GM08714 (cell line): ENCODE measurements at regions not wholly inside any gene's neighbourhood (a gene's known extent, or its start where the extent isn't known, plus 50 kb on each side); places are given as distances from the start of the nearest gene placed in this dataset.

ENCODE experiments used
- H3K4me3 ChIP-seq: fragments of 200-500 bp; sonication (Bioruptor generic); 2 replicates; pipeline ENCODE4 v1.5.1; 2014; ENCODE audit warnings: mild to moderate bottlenecking, low read length, inconsistent platforms
- ZNF274 ChIP-seq: IDR thresholded peaks from 2 replicates; pipeline ENCODE4 v1.6.1; 2012; ENCODE audit warnings: mild to moderate bottlenecking, low read depth, low read length

DNA sequence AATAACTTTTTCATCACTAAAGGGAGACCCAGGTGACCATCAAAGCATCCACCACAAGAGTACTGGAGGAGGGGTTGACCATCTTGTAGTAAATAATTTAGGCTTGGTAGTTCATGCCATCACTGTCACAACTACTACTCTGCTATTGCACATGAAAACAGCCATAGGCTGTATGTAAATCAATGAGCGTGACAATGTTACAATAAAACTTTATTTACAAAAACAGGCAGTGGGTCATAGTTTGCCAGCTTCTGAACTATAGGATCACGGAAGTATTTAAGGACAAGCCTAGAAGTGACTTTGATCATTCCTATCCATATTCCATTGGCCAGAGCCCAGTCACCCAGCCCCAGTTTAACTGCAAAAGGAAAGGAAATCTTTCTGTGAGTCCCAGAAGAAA is 153.4 kb downstream of the NUAK1 start:
- no peak for TF ChIP-seq ZNF274

DNA sequence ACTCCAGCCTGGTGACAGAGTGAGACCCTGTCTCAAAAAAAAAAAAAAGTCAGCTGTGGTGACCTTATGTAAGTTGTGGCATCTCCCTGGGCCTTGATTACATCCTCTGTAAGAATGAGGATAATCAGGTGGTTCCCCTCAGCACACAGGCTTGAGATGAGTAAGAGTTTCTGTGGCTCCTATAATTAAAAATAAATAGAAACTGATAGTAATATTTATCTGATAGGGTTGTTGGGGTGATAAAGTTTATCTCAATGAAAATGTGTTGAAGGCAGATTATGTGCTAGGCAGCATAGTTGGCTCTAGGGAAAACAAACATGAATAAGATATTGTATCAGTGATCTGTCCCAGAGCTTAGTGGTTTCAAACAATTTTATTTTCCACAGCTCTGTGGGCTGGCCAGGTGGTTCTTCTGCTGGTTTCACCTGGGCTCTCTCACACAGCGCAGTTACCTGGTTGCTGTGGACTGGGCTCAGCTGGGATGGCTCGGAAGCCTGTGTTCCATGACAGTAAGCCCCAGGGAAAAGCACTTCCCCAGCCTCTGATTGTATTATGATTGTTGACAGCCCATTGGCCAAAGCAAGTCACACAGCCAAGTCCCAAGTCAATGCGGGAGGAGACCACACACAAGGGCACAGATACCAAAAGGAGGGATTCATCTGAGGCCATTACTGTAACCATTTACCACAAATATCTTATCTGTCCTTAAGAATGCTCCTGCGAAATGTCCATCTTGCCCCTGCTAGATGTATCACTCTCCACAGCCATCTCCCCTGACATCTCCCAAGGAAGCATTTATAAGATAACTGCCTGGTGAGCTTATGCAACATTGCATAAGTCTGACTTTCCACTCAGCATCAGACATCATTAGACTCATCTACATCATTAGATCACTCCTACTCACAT is 151.7 kb downstream of the NUAK1 start:
- TF ChIP-seq ZNF274 = no peak
- no peak overlapping the region for H3K4me3 ChIP-seq

More for the DNA sequence above, 153.4 kb downstream of the NUAK1 start:
- H3K4me3 ChIP-seq = no peak overlapping the region

DNA sequence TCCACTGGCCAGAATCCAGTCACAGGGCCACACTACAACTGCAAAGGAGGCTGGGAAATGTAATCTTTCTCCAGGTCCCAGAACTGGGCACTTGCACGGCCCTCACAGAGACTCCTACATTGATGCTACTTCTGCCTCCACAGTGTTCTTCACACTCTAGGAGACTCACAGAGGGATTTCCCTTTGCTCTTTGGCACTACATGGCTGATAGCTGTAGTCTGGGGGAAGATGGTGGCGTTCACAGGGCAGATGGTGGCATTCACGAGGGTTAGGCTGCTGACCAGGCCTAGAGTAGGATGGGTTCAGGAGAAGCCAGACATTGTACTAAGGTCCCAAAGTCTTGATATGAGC is 151.1 kb downstream of the NUAK1 start:
- no peak overlapping the region for H3K4me3 ChIP-seq
- no peak for TF ChIP-seq ZNF274

DNA sequence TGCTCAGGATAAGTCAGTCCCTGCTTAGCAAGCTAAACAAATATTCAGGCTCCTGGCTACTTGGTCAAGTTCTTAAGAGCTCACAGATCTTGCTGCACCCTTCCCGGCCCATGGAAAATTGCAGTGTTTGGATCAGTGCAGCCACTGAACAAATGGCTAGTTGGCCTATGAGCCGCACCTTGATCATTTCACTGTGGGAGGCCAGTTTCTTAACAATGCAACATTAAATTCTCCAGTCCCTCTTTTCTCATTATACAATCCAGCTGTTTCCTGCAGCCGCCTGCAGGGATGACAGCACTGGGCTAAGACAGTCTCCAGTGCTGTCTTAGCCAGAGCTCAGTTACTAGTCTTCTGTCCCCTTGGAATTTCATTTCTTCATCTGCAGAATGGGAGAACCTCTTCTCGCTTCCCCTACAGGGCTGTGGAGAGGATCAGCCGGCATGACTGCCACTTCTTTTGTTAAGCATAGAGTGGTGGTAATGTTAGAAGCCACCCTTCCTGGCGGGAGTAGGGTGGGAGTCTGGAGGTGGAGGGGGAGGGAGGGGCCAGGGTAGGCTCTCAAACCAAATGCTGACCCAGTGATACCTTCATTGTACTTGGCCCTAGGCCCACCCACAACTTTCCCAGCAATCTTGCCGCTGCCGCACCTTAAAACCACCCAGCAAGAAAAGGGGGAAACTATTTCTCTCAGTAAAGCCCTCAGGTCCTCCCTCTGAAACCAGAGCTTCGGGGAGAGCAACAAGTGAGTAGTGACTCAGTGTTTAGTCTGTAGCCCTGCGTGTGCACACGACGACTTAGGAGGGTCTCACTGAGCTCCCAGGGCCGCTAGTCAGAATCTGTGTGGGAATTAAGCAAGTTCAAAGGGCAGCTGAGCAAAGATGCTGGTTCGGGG is 145.7 kb downstream of the NUAK1 start:
- TF ChIP-seq ZNF274 = no peak
- H3K4me3 ChIP-seq = no peak overlapping the region

DNA sequence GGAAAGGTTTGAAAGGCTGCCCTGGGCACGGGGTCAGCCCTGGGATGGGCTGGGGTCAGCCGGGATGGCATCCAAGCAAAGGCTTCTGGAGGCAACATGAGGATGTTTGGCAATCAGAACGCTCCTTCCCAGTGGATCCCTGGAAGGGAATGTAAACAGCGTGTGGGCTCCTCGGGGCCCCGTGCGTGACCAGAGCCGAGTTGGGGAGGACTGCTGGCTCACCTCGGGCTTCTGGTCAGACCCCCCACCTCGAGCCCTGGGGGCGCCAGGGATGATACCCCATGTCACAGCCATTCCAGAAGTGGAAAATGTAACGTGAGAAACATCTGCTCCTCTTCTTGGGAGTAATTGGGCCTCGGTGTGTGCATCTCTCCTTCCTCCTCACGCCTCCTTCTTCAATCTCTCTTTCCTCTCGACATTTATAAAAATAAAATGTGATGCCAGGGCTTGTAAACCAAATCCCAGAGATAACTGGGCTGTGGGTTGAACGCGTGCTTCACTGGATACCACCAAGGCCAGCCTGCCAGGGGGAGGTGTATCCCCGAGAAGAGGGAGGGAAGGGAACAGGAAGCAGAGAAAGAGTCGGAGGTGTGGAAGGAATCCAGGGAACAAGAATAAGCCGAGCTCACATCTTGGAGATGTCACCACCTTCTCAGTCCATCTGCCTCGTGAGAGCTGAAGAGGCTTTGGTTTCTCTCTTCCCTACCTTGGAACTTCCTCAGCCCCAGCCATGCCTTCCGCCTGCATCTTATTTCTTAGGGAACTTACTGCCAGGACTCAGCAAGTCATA is 144.8 kb downstream of the NUAK1 start:
- TF ChIP-seq ZNF274 = no peak
- no peak overlapping the region for H3K4me3 ChIP-seq

DNA sequence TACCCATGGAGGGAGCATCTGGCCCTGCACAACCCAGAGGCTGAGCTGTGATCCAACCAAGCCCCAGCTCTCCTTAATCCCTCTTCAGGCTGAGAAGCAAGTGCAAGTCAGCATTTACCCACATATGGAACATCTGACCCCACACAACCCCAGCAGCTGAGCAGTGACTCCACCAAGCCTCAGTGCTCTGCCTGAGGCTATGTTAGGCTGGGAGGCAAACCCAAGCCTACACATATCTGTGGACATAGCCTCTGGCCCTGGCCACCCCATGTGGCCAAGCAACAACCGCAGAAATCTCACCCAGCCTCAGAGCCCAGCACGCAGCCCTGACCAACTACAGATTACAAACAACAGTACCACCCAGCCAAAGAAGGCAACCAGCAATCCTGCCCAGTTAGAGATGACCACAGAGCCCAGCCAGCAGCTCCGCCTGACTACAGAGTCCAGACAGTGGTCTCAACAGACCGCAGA is 142.8 kb downstream of the NUAK1 start:
- no peak overlapping the region for H3K4me3 ChIP-seq
- TF ChIP-seq ZNF274 = no peak

DNA sequence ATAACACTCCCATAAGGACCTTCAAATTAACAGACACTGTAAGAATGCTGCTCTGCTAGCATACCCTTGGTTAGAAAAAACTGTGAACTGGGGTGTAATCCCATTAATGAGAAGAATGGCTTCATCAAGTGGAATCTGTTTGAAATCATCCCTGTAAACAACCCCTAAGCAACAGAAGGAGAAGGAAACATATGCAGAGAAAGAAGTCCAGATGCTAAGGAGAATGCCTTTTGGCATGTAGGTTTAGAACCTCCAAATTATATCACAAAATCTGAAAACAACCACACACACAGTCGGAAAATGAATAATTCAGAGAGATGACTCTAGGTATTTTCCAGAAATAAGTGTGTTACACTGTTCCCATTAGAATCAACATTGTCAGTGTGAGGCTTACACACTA is 140.2 kb downstream of the NUAK1 start:
- no peak for TF ChIP-seq ZNF274
- no peak overlapping the region for H3K4me3 ChIP-seq

DNA sequence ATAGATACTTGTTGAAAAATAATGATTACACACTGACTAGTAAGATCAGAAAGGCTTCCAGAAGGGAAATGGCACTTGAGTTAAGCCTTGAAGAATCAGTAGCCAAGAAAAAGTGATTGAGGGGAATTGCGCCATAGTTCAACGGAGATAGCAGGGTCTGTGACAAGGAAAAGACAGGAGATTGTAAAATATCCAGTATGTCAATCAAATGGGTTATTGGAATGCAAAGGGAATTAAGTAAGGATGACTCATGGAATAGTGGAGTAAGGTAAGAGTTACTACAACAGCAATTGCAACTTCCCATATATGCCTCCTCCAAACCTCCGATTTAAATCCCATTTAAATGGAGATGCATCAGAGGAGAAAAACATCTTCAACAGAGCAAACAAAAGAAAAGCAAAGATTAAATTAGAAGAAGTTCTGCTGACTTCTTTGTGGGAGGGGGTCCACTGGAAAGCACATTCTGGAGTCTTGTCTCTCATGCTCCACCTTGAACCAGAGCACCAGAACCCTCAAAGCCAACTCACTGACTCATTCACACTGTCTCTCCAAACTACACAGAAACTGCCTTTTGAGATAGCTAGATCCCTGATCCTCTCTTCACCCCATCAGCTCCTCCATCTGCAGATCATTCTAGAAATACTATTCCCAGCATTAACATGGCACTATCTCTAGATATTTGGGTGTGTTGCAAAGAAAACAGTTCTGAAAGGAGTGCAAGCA is 138.2 kb downstream of the NUAK1 start:
- no peak for TF ChIP-seq ZNF274
- H3K4me3 ChIP-seq = no peak overlapping the region

DNA sequence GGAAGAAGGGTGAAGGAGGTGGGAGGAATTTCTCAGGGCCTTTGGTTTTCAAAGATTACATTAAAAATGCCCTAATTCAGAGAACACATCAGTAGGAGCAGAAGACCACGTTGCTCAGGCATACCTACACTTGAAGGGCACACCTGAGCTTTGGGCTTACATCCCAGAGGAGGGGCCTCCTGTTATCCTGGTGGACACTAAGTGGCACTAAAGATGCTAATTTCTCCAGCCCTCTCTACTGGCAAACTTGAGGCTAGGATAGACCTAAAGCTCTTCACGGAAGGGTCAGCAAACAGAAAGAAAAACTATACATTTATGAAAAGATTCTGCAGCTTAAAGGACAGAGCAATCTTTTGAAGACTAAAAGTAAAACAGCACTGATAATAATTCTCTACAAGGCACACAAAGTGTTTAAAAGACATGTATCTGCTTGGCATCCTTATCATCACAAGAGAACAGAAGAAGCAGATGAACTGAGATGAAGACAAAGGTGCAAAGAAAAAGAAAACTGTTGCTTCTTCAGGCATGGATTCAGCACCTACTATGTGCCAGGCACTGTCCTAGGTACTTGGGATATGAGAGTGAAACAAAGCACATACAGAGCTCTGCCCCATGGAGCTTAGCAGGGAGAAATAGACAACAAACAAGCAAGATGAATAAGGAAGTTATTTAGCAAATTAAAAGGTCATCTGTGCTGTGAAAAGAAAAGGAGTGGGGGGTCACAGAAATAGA is 137.5 kb downstream of the NUAK1 start:
- no peak for TF ChIP-seq ZNF274
- H3K4me3 ChIP-seq = no peak overlapping the region

DNA sequence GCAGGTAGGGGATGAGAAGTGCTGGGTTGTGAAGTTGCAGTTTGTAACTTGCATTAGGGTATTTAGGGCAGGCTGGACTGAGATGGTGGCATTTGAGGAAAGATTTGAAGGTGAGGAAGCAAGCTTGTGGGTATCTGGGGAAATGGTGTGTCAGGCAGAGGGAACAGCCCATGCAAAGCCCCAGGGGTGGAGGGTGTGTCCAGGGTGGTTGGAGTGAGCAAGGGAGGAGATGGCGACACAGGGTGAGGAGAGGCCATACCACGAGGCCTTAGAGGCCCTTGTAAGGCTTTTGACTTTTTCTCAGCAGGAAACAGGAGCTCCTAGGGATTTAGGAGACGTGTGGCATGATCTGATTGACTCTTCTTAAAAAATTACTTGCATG is 136.9 kb downstream of the NUAK1 start:
- TF ChIP-seq ZNF274 = no peak
- H3K4me3 ChIP-seq = no peak overlapping the region

DNA sequence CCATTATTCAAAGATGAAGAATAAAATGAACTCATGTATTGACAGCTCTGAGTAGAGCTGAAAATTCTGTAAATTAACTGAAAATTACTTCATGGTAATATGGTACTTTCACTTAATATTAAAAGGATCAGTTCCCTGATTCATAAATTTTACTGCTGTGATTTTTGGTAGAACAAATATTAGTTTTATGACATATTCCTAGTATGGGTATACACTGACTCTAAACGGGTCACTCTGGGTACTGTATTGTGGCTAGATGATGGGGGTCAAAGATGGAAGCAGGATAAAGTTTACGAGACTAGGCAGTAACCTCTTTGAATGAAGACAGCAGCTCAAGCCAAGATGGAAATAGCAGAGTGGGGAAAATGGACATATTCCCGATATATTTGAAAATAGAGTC is 135.5 kb downstream of the NUAK1 start:
- no peak overlapping the region for H3K4me3 ChIP-seq
- no peak for TF ChIP-seq ZNF274

DNA sequence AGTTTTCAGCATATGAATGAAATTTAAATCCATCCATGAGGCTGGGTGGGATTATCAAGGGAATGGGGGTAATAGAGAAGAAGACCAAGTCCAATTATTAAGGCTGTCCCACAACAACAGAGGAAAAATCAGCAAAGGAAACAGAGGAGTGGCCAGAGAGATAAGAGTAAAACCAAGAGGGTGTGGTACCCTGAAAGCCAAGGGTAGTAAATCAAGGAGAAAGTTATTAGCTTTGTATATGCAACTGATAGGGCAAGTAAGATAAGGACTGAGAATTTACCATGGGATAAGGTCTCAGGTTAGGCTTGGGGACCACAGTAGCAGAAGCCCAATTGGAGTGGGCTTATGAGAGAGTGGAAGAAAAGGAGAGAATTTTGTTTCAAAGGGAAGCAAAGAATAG is 134.5 kb downstream of the NUAK1 start:
- H3K4me3 ChIP-seq = no peak overlapping the region
- no peak for TF ChIP-seq ZNF274

DNA sequence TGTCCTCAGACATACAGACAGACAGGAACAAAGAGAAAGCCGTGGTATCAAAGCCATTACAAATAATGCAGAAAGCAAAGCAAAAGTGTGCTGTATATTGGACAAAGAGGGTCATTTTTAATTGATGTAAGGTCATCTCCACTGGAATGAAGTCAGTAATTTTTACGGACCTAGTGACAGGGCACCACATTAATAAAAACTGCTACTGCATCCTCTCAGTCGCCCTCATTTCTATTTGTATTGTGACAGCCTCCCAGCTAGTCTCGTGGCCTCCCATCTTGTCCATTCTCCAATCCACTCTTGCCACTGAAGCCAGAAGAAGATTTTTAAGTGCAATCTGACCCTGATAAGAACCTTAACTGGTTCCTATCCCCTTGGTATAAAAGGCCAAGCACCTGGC is 132.4 kb downstream of the NUAK1 start:
- no peak overlapping the region for H3K4me3 ChIP-seq
- no peak for TF ChIP-seq ZNF274

DNA sequence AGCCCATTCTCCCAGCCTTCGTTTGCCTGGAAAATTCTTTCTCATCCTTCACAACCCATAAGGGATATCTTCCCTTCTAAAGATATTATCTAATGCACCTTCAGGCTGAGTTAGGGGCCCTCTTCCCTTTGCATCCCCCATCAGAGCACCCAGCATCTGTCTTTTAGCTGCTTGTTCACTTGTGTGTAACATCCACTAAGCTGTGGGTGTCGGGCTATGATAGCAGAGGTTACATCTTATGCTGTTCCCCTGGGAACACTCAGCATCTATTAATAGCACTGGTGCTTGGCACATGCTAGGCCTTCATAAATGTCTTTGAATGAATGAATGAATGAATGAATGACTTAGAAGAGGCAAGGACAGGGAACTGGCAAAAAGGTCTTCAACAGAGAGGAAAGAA is 131.8 kb downstream of the NUAK1 start:
- no peak overlapping the region for H3K4me3 ChIP-seq
- TF ChIP-seq ZNF274 = no peak
